Bronchial epithelial cell (primary cell): ENCODE measurements at regions not wholly inside any gene's neighbourhood (a gene's known extent, or its start where the extent isn't known, plus 50 kb on each side); places are given as distances from the start of the nearest gene placed in this dataset.

Source experiments
- DNase-seq: peaks from one replicate; pipeline ENCODE4 v3.0.0-alpha.2; 2010; ENCODE audit warnings: low read depth
- FAIRE-seq: peaks from 2 replicates; lab custom pipeline; 2011; peaks lifted over from hg19 to GRCh38; lab: Jason Lieb, UNC
- H3K27me3 ChIP-seq: 2 replicates; pipeline ENCODE4 v1.5.1; 2011; ENCODE audit warnings: low read length; ENCODE audit not compliant: control insufficient read depth, insufficient read depth
- H3K36me3 ChIP-seq: 2 replicates; pipeline ENCODE4 v1.5.1; 2011; ENCODE audit warnings: low read length; ENCODE audit not compliant: control insufficient read depth, insufficient read depth
- H3K4me3 ChIP-seq: 2 replicates; pipeline ENCODE4 v1.5.1; 2011; ENCODE audit warnings: mild to moderate bottlenecking, low read depth, low read length, control low read depth
- CTCF ChIP-seq: IDR thresholded peaks from 2 replicates; pipeline ENCODE4 v1.5.1; 2011; ENCODE audit warnings: mild to moderate bottlenecking, moderate library complexity, low read length, control low read depth, inconsistent platforms; ENCODE audit not compliant: insufficient read depth, severe bottlenecking

- no peak for FAIRE-seq
- no peak overlapping the region for H3K4me3 ChIP-seq
- H3K27me3 ChIP-seq, result no peaks in the 10 kb centered on the region
- no peaks in the 10 kb centered on the region for H3K36me3 ChIP-seq
- DNase-seq, result no peak
- no peak for TF ChIP-seq CTCF
Measured at GRCh38 chr9:19595003-19595402, 186.2 kb downstream of the ACER2 start.

- no peak for FAIRE-seq
- TF ChIP-seq CTCF, result no peak
- H3K4me3 ChIP-seq, result no peak overlapping the region
- no peak for DNase-seq
- H3K27me3 ChIP-seq, result no peaks in the 10 kb centered on the region
- no peaks in the 10 kb centered on the region for H3K36me3 ChIP-seq
Measured at GRCh38 chr9:19587678-19588077, 178.9 kb downstream of the ACER2 start.

- H3K27me3 ChIP-seq, result peaks cover 2% of the 10 kb centered on the region
- DNase-seq (peak; percentile 4), FAIRE-seq (no peak)
- no peak overlapping the region for H3K4me3 ChIP-seq
- H3K36me3 ChIP-seq, result no peaks in the 10 kb centered on the region
- no peak for TF ChIP-seq CTCF
Measured at GRCh38 chr9:19583890-19584289, 175.1 kb downstream of the ACER2 start.

GRCh38 chr9:19577411-19577810 is 168.6 kb downstream of the ACER2 start:
- peaks cover 2% of the 10 kb centered on the region for H3K27me3 ChIP-seq
- H3K4me3 ChIP-seq, result no peak overlapping the region
- TF ChIP-seq CTCF, result no peak
- DNase-seq, result no peak
- FAIRE-seq, result no peak
- H3K36me3 ChIP-seq, result no peaks in the 10 kb centered on the region

GRCh38 chr9:19568946-19569345 is 160.1 kb downstream of the ACER2 start:
- H3K27me3 ChIP-seq, result no peaks in the 10 kb centered on the region
- no peaks in the 10 kb centered on the region for H3K36me3 ChIP-seq
- no peak overlapping the region for H3K4me3 ChIP-seq
- TF ChIP-seq CTCF, result no peak
- DNase-seq (no peak), FAIRE-seq (no peak)

GRCh38 chr9:19564396-19565061 is 155.7 kb downstream of the ACER2 start:
- Histone ChIP-seq H3K27me3 (no peaks in the 10 kb centered on the region), H3K4me3 (no peak overlapping the region), H3K36me3 (no peaks in the 10 kb centered on the region)
- DNase-seq (no peak), FAIRE-seq (no peak)
- no peak for TF ChIP-seq CTCF
